Lung (tissue), 11 donors: ENCODE measurements at regions not wholly inside any gene's neighbourhood (a gene's known extent, or its start where the extent isn't known, plus 50 kb on each side); places are given as distances from the start of the nearest gene placed in this dataset.

Experiments used
- ATAC-seq: fragments of 200-7000 bp; cut with Tn5 transposase; one replicate; pipeline ENCODE4 v1.9.1; 2020; ENCODE audit warnings: moderate number of reproducible peaks; ENCODE audit not compliant: insufficient read depth, low FRiP score
- DNase-seq, 3 donors: peaks; one replicate each; pipeline ENCODE4 v3.0.0-alpha.2; 2013 to 2017
- H3K27ac ChIP-seq, 2 donors: one replicate each; pipeline ENCODE4 v1.5.1; 2013; ENCODE audit warnings: mild to moderate bottlenecking in 2 of 2, moderate library complexity in 2 of 2, control low read depth in 1 of 2, inconsistent platforms in 1 of 2, low read depth in 1 of 2, low read length in 1 of 2
- H3K27me3 ChIP-seq, 3 donors: one replicate each; pipeline ENCODE4 v1.5.1; 2013; ENCODE audit warnings: low read length in 2 of 3; ENCODE audit not compliant: control insufficient read depth in 3 of 3, insufficient read depth in 3 of 3
- H3K36me3 ChIP-seq, 4 donors: one replicate each; pipeline ENCODE4 v1.5.1; 2013; ENCODE audit warnings: low read length in 4 of 4, mild to moderate bottlenecking in 1 of 4, moderate library complexity in 1 of 4; ENCODE audit not compliant: control insufficient read depth in 4 of 4, insufficient read depth in 4 of 4
- H3K4me1 ChIP-seq, 5 donors: one replicate each; pipeline ENCODE4 v1.5.1; 2013; ENCODE audit warnings: low read length in 5 of 5, mild to moderate bottlenecking in 2 of 5, moderate library complexity in 1 of 5; ENCODE audit not compliant: control insufficient read depth in 5 of 5, insufficient read depth in 5 of 5
- H3K4me3 ChIP-seq: one replicate; pipeline ENCODE4 v1.5.1; 2013; ENCODE audit warnings: mild to moderate bottlenecking, control low read depth, moderate library complexity
- H3K9ac ChIP-seq, 2 donors: one replicate each; pipeline ENCODE4 v1.5.1; 2013; ENCODE audit warnings: low read length in 2 of 2, control low read depth in 1 of 2; ENCODE audit not compliant: insufficient read depth in 1 of 2
- H3K9me3 ChIP-seq, 4 donors: one replicate each; pipeline ENCODE4 v1.5.1; 2013; ENCODE audit warnings: low read length in 3 of 4, mild to moderate bottlenecking in 1 of 4, moderate library complexity in 1 of 4; ENCODE audit not compliant: control insufficient read depth in 4 of 4, insufficient read depth in 3 of 4
- CTCF ChIP-seq: IDR thresholded peaks from 2 replicates; pipeline ENCODE4 v1.5.1; 2012; ENCODE audit warnings: mild to moderate bottlenecking; ENCODE audit errors: control extremely low read depth, extremely low read depth
- WGBS, 2 donors: extraction: QIAGEN DNeasy Blood & Tissue Kit; methylation state at CpG; one replicate each; pipeline ENCODE4 v1.1.7; 2013; 5-methylcytosine and 5-hydroxymethylcytosine counted together
- donor health status: control.
- donor health status: control.
- donor health status: Bipolar disorder and iron deficiency.
- donor health status: healthy.
- donor health status: DM: yes; HTN: yes; CAD: no.

- no peak for TF ChIP-seq CTCF
- no peak overlapping the region for H3K4me3 ChIP-seq
- H3K4me1 ChIP-seq, result peaks cover 0 to 2% (median 0%) of the 10 kb centered on the region in 5 donors
- no peak for DNase-seq
- H3K9me3 ChIP-seq, result no peaks in the 10 kb centered on the region
- no peak overlapping the region for H3K27ac ChIP-seq
- H3K9ac ChIP-seq, result no peak overlapping the region
- no peak for ATAC-seq
- no peaks in the 10 kb centered on the region for H3K36me3 ChIP-seq
- no peaks in the 10 kb centered on the region for H3K27me3 ChIP-seq
Measured at GRCh38 chr4:151574968-151575367, 166.0 kb downstream of the FHIP1A start.

- Histone ChIP-seq H3K36me3 (no peaks in the 10 kb centered on the region), H3K9me3 (no peaks in the 10 kb centered on the region), H3K9ac (no peak overlapping the region), H3K27ac (no peak overlapping the region), H3K27me3 (no peaks in the 10 kb centered on the region), H3K4me3 (no peak overlapping the region), H3K4me1 (peaks cover 0 to 2% (median 0%) of the 10 kb centered on the region in 5 donors)
- WGBS, 2 donors, result 87 to 90% methylated on average over 3 of the region's 3 CpGs
- DNase-seq, result no peak
- ATAC-seq, result no peak
- no peak for TF ChIP-seq CTCF
Measured at GRCh38 chr4:151575646-151576045, 166.7 kb downstream of the FHIP1A start.

- H3K9me3 ChIP-seq, result no peaks in the 10 kb centered on the region
- ATAC-seq, result no peak
- no peak overlapping the region for H3K9ac ChIP-seq
- WGBS, 2 donors, result 67 to 75% methylated on average over 1 of the region's 1 CpG
- peaks cover 0 to 2% (median 0%) of the 10 kb centered on the region in 5 donors for H3K4me1 ChIP-seq
- H3K27me3 ChIP-seq, result no peaks in the 10 kb centered on the region
- H3K4me3 ChIP-seq, result no peak overlapping the region
- DNase-seq, result peak in 1 of 3 donors; percentile 11
- no peaks in the 10 kb centered on the region for H3K36me3 ChIP-seq
- no peak overlapping the region for H3K27ac ChIP-seq
- TF ChIP-seq CTCF, result no peak
Measured at GRCh38 chr4:151576627-151577026, 167.7 kb downstream of the FHIP1A start.

- Histone ChIP-seq H3K4me3 (no peak overlapping the region), H3K27me3 (peaks cover 0 to 3% (median 0%) of the 10 kb centered on the region in 3 donors), H3K9me3 (no peaks in the 10 kb centered on the region), H3K9ac (no peak overlapping the region), H3K36me3 (no peaks in the 10 kb centered on the region), H3K4me1 (no peaks in the 10 kb centered on the region), H3K27ac (no peak overlapping the region)
- DNase-seq (no peak), ATAC-seq (no peak)
- TF ChIP-seq CTCF, result no peak
- WGBS, 2 donors, result 82 to 86% methylated on average over 2 of the region's 2 CpGs
Measured at GRCh38 chr4:151581570-151581969, 172.6 kb downstream of the FHIP1A start.
